Testis (tissue), 2 donors: ENCODE measurements at regions not wholly inside any gene's neighbourhood (a gene's known extent, or its start where the extent isn't known, plus 50 kb on each side); places are given as distances from the start of the nearest gene placed in this dataset.

Experiments used
- DNase-seq: peaks from one replicate; pipeline ENCODE4 v3.0.0-alpha.2; 2019
- H3K27ac ChIP-seq, 2 donors: fragments of 200-600 bp; sonication (generic); one replicate each; pipeline ENCODE4 v1.5.1; 2019
- H3K27me3 ChIP-seq: fragments of 200-600 bp; sonication (generic); one replicate; pipeline ENCODE4 v1.5.1; 2019
- H3K36me3 ChIP-seq: fragments of 200-600 bp; sonication (generic); one replicate; pipeline ENCODE4 v1.5.1; 2017; ENCODE audit warnings: low read depth; ENCODE audit errors: missing control alignments
- H3K4me1 ChIP-seq: fragments of 200-600 bp; sonication (generic); one replicate; pipeline ENCODE4 v1.5.1; 2019
- H3K4me3 ChIP-seq, 2 donors: fragments of 200-600 bp; sonication (generic); one replicate each; pipeline ENCODE4 v1.5.1; 2017 to 2019
- H3K9me3 ChIP-seq: fragments of 200-600 bp; sonication (generic); one replicate; pipeline ENCODE4 v1.5.1; 2017
- POLR2A ChIP-seq: fragments of 450-650 bp; IDR thresholded peaks from one replicate; pipeline ENCODE4 v1.6.1; 2017; ENCODE audit warnings: antibody characterized with exemption, mild to moderate bottlenecking, moderate library complexity
- WGBS, 2 donors: methylation state at CpG; one replicate each; pipeline ENCODE4 v1.1.5; 2018; 5-methylcytosine and 5-hydroxymethylcytosine counted together
- intact Hi-C: fragments of 100-400 bp; cut with DNase I; formaldehyde crosslinking; loops from one replicate; pipeline ENCODE4 v1.15.1; 2023; ENCODE audit warnings: low total_unique reads
- TF ChIP-seq, protein P1 (sequence below), 3 experiments: fragments of 450-650 bp in 2 of 3; fragments of 200-600 bp in 1 of 3; sonication (generic) in 1 of 3; IDR thresholded peaks; one replicate each; pipeline ENCODE4 v1.5.1; 2016 to 2019; ENCODE audit warnings: antibody characterized with exemption in 3 of 3, mild to moderate bottlenecking in 2 of 3, moderate library complexity in 1 of 3

GRCh38 chr9:99352826-99353225, 130.7 kb downstream of the SEC61B start:
- H3K4me3 ChIP-seq = no peak overlapping the region
- peaks cover 7% of the 10 kb centered on the region for H3K4me1 ChIP-seq
- no peaks in the 10 kb centered on the region for H3K27me3 ChIP-seq
- WGBS, 2 donors = 60 to 64% methylated on average over 4 of the region's 4 CpGs
- no peaks in the 10 kb centered on the region for H3K36me3 ChIP-seq
- intact Hi-C loops = no loop called here
- H3K9me3 ChIP-seq = no peaks in the 10 kb centered on the region
- no peak for DNase-seq
- no peak overlapping the region for H3K27ac ChIP-seq
- TF ChIP-seq, protein P1, sequence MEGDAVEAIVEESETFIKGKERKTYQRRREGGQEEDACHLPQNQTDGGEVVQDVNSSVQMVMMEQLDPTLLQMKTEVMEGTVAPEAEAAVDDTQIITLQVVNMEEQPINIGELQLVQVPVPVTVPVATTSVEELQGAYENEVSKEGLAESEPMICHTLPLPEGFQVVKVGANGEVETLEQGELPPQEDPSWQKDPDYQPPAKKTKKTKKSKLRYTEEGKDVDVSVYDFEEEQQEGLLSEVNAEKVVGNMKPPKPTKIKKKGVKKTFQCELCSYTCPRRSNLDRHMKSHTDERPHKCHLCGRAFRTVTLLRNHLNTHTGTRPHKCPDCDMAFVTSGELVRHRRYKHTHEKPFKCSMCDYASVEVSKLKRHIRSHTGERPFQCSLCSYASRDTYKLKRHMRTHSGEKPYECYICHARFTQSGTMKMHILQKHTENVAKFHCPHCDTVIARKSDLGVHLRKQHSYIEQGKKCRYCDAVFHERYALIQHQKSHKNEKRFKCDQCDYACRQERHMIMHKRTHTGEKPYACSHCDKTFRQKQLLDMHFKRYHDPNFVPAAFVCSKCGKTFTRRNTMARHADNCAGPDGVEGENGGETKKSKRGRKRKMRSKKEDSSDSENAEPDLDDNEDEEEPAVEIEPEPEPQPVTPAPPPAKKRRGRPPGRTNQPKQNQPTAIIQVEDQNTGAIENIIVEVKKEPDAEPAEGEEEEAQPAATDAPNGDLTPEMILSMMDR (IDR thresholded peaks at IDR 0.05) = no peak
- no peak for TF ChIP-seq POLR2A

DNA sequence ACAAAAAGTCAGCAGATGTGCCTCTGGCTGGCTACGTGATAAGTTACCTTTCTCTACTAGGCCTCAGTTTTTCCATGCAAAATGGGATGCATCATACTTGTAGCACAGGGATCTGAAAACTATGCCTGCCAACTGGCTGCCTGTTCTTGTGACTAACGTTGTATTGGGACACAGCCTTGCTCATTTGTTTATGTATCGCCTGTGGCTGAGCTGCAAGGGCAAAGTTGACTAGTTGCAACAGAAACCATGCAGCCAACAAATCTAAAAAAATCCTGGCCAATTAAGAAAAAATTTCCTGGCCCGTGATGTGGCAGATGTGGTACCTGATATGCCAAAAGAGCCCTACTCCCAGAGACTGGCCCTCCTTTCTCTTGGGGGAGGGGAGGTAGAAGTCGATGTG, 131.3 kb downstream of the SEC61B start:
- Histone ChIP-seq H3K4me3 (no peak overlapping the region), H3K27me3 (no peaks in the 10 kb centered on the region), H3K4me1 (peaks cover 7% of the 10 kb centered on the region), H3K36me3 (no peaks in the 10 kb centered on the region), H3K27ac (no peak overlapping the region), H3K9me3 (no peaks in the 10 kb centered on the region)
- no peak for TF ChIP-seq POLR2A
- TF ChIP-seq, protein P1 (IDR thresholded peaks at IDR 0.05) = no peak
- DNase-seq = peak; percentile 26
- 73 to 75% methylated on average over 5 of the region's 5 CpGs for WGBS, 2 donors
- intact Hi-C loops = no loop called here

DNA sequence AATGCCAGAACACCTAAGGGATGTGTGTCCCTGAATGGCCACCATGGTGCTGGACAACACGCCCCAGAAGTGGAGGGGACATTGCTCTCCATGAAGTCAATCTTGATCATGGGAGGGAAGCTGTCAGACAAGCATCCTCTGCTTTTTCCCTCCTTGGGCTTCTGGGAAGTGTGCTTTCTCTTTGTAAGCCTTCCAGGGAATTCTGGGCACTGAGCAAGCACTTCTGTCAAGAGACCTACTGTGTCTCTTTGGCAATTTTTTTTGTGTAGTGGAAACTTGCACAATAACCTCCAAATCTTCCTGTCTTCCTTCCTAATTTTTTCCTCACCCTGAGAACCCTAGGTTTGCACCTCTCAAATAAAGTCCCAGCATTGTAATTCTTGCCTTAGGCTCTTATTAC, 132.0 kb downstream of the SEC61B start:
- WGBS, 2 donors = 90 to 100% methylated on average over 1 of the region's 1 CpG
- TF ChIP-seq POLR2A = no peak
- TF ChIP-seq, protein P1 (IDR thresholded peaks at IDR 0.05) = no peak
- H3K27me3 ChIP-seq = no peaks in the 10 kb centered on the region
- peaks cover 7% of the 10 kb centered on the region for H3K4me1 ChIP-seq
- H3K27ac ChIP-seq = no peak overlapping the region
- intact Hi-C loops = no loop called here
- H3K4me3 ChIP-seq = no peak overlapping the region
- H3K36me3 ChIP-seq = no peaks in the 10 kb centered on the region
- no peaks in the 10 kb centered on the region for H3K9me3 ChIP-seq
- DNase-seq = no peak

DNA sequence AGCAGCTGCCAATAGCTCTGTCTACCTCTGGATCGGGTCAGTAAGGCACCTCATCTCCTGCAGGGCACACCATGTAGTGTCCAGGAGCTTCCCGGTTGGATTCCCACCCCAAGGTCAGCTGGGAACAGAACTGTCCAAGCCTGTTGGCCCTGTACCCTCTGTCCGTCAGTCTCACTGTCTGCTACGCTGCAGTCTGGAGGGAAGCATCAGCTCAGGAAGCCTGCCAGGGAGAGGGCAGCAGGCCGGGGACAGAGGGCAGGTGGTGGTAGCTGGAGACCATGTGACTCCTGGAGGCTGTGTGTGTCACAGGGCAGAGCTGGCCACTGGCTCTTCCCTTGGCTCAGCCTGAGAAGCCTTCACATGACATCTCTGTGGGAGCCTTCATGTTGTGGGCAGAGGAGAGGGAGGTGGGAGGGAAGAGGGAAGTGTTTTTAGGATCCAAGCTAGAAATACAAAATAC, 134.5 kb downstream of the SEC61B start:
- no peak for TF ChIP-seq POLR2A
- TF ChIP-seq, protein P1 (IDR thresholded peaks at IDR 0.05) = no peak
- H3K27me3 ChIP-seq = no peaks in the 10 kb centered on the region
- intact Hi-C loops = no loop called here
- H3K4me1 ChIP-seq = peaks cover 7% of the 10 kb centered on the region
- WGBS, 2 donors = 63 to 72% methylated on average over 4 to 5 of the region's 5 CpGs
- H3K36me3 ChIP-seq = no peaks in the 10 kb centered on the region
- no peaks in the 10 kb centered on the region for H3K9me3 ChIP-seq
- H3K4me3 ChIP-seq = no peak overlapping the region
- DNase-seq = peak; percentile 22
- H3K27ac ChIP-seq = no peak overlapping the region

DNA sequence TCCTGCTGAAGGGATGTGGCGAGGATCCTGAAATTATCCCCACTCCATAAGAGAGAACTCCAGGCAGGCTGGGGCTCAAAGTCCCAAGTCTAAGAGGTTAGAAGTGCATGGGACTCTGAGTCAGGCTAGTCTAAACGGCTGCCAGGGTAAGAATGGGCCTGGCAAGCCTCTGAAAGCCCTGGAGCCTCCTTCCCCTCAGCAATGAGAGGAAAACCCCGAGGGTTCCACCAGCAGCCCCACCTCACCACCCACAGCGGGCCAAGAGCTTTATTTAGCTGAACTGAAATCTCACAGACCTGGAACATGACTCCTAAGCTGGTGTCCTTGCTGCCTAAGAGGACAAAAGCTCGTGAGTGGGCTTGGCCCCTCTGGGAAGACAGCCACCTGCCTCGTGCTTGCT, 135.5 kb downstream of the SEC61B start:
- Histone ChIP-seq H3K4me3 (no peak overlapping the region), H3K4me1 (peaks cover 13% of the 10 kb centered on the region), H3K36me3 (no peaks in the 10 kb centered on the region), H3K27me3 (no peaks in the 10 kb centered on the region), H3K9me3 (no peaks in the 10 kb centered on the region), H3K27ac (no peak overlapping the region)
- WGBS, 2 donors = 59 to 67% methylated on average over 6 of the region's 6 CpGs
- TF ChIP-seq, protein P1 (IDR thresholded peaks at IDR 0.05) = no peak
- TF ChIP-seq POLR2A = no peak
- intact Hi-C loops = no loop called here
- DNase-seq = peak; percentile 45
